ENCODE measurements at regions not wholly inside any gene's neighbourhood (a gene's known extent, or its start where the extent isn't known, plus 50 kb on each side); places are given as distances from the start of the nearest gene placed in this dataset.
"Not testable (repeated sequence)": the region's sequence is repeated elsewhere in the genome, so short reads cannot be mapped to it uniquely, and the experiment has no call there.

GRCh38 chr1:222865718-222866117 lies 50.9 kb downstream of the DISP1 start:
- no peak for DNase-seq (ENCODE audit: low read depth in 2 of 2)

DNA sequence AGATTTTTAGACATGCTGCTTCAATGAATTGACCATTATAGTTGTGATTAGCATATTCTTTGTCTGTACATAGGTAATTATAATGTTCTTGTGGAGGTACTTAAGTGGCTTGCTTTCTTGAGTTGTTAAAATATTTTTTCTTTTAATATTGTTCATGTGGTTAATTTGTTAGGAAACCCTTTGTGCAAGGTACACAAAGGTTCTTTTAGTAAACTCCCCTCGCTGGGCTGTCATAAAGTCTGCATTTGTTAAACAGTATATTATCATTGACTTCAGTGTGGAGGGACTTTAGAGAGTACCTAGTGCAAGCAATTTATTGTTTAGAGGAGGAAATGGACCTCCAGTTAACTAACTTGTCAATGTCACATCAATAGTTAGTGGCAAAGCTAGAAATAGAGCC lies 52.5 kb downstream of the DISP1 start:
- DNase-seq (ENCODE audit: low read depth in 2 of 2) = no peak

GRCh38 chr1:222876182-222876581 lies 61.3 kb downstream of the DISP1 start:
- no peak for DNase-seq (ENCODE audit: low read depth in 2 of 2)

GRCh38 chr1:222877854-222878253 lies 63.0 kb downstream of the DISP1 start:
- no peak for DNase-seq (ENCODE audit: low read depth in 2 of 2)

GRCh38 chr1:222880587-222880986 lies 65.7 kb downstream of the DISP1 start:
- peak; percentile 5 to 13 for DNase-seq (ENCODE audit: low read depth in 2 of 2)

- DNase-seq (ENCODE audit: low read depth in 2 of 2) = no peak
These were observed 71.5 kb downstream of the DISP1 start for GRCh38 chr1:222886194-222886854.

DNA sequence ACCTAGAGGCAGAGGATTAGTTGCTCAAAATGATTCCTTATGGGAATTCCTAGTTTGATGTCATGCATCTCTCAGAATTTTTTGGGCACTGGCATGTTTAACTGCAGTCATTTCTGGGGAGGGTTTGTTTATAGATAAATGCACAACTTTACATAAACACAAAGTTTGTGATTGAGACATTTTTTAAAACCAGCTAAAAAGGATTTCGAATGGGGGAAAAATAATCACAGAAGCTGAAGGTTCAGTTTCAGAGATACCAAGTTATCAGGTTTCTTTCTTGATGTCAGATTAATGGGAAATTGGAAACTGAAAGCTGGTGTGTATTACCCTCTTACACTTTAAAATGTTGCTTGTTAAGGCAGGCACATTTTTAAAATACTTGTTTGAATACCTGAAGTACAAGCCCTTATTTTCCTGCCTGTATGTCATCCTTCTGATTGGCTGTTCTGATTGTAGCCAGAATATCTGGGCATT lies 72.1 kb downstream of the DISP1 start:
- DNase-seq (ENCODE audit: low read depth in 2 of 2) = no peak

DNA sequence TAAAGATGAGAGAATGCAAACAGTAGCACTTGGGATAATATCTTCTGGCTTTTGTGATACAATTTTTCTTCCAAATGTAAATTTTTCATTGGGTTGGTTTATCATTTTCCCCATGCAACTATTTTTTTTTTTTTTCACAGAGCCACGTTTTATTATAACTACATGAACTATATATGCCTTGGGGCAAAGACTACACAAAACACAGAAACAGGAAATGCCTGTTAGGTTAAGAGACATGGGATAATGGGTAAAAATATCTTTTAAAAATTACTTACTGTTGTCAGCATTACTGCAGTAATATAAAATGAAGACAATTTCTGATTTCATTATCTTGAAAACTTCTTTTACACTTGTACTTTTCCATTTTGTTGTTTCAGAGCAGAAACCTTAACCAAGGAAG lies 74.6 kb downstream of the DISP1 start:
- DNase-seq (ENCODE audit: low read depth in 2 of 2) = no peak

DNA sequence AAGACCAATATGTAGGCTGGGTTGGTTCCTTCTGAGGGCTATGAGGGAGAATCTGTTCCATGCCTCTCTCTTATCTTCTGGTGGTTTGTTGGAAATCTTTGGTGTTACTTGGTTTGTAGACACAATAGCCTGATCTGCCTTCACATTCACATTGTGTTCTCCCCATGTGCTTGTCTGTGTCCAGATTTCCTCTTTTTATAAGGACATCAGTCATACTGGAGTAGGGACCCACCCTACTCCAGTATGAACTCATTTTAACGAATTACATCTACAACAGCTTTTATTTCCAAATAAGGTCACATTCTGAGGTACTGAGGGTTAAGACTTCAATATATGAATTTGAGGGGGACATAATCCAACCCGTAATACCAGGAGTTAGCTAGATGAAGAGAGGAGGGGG lies 75.9 kb downstream of the DISP1 start:
- DNase-seq (ENCODE audit: low read depth in 2 of 2) = no peak

DNA sequence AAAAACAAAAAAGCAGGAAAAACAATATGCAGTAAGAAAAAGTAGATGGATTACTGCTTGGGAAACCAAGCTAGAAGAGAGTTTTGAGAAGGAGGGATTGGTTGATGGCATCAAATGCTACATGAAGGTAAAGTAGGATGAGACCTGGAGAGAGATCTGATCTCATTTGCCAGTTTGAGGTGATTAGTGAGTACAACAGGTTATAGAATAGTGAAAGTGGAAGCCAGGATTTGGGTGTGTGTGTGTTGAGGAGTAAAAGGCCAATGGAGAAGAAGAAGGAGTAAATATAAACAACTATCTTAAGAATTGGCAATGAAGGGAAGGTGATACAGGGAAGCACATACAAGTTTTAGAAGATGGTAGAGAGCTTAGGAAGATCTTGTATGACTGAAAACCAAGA lies 76.7 kb downstream of the DISP1 start:
- no peak for DNase-seq (ENCODE audit: low read depth in 2 of 2)

GRCh38 chr1:222892137-222892769 lies 77.4 kb downstream of the DISP1 start:
- no peak for DNase-seq (ENCODE audit: low read depth in 2 of 2)

DNA sequence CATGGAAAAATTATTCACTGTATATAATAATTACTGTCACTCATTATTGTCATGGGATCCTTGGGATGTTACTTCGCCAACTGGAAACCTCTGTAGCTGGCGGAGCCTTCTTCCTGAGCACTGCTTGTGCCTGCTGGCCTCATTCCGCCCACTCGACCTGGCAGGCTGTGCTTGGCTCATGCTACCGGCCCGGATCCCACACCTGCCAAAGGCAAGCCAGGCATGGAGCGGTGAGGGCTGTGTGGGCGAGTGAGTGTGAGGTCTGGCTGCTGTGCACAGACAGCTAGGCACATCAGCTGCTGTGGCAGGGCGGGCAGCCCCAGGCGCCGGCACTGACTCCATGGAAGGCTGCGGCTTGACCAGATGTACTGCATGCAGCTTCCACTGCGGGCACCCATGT lies 78.4 kb downstream of the DISP1 start:
- no peak for DNase-seq (ENCODE audit: low read depth in 2 of 2)

- no peak for DNase-seq (ENCODE audit: low read depth in 2 of 2)
These were observed 79.5 kb downstream of the DISP1 start for GRCh38 chr1:222894331-222894730.

DNA sequence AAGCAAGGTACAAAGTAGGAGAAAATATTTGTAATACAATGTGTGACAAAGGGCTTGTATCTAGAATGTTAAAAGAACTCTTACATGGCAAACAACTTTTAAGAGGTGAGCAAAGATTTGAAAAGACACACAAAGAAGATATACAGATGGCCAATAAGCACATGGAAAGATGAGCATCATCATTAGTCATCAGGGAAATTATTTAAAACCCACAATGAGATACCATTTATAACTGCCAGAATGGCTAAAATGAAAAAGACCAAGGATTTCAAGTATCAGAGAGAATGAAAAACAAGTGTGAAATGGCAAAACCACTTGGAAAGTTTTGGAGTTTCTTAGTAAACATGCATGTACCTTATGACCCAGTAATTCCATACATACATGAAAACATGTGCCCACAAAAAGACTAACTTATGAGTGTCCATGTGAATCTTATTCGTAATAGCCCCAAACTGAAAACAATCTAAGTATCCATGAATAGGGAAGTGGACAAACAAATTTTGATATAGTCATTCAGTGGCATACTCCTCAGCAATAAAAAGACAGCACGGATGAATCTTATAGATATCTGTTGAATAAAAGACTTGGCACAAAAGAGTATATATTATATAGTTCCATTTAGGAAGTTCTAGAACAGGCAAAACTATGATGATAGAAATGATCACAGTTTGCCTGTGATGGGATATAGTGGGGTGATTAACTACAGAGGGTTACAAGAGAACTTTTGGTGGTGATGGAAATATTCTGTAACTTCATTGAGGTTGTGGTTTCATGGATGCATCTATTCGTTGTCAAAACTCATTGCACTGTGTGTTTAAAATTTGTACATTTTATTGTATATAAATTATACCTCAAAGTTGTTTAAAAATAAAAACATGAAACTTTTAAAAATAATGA lies 82.0 kb downstream of the DISP1 start:
- DNase-seq (ENCODE audit: low read depth in 2 of 2) = no peak

DNA sequence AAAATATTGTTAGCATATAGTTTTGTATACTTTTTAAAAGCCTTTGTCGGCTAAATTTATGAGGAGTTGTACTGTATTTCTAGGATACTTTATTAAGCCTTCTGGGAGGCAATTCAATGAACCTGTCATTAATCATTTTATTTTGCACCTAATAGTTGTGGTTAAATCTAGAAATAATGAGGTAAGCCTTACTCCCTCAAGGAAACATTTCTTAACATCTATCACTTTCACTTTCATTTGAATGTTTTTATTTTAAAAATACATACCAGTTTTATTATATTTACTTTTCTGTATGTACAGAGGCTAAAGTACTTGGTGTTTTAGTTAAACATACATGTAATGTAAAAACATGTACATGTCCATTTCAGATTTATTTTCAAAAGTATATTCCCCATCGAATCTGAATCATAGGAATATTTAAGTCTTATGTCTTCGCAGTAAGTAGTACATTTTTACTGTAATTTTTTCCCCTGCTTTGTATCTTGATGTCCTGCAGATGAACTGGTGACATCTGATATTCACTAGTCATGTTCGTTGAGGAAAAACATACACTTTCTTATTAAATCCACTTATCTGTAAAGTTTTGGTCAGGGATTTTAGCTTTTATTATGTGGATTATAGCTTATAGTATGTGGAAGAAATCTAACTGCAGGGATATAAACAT lies 82.8 kb downstream of the DISP1 start:
- DNase-seq (ENCODE audit: low read depth in 2 of 2) = no peak

- DNase-seq (ENCODE audit: low read depth in 2 of 2) = no peak
These were observed 83.3 kb downstream of the DISP1 start for GRCh38 chr1:222898191-222898527.

- DNase-seq (ENCODE audit: low read depth in 2 of 2) = no peak
These were observed 84.6 kb downstream of the DISP1 start for GRCh38 chr1:222899471-222899870.

GRCh38 chr1:222904451-222904850 lies 89.6 kb downstream of the DISP1 start:
- DNase-seq (ENCODE audit: low read depth in 2 of 2) = no peak

DNA sequence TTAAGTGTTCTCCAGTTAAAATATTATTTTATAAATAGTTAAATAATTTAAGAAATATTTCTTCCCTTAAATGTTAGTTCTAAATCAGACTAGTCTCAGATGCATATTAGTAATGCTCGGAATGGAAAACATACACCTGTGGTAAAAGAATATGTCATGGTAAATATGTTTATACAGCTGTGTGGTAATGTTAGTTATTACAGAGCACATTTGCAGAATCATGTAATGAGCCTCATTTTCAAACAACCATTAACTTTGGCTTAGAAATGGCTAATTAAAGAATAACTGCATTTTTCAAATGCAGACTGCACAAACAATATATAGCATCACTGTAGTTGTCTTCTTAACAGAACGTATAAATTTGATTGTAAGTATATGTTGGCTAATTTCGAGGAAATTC lies 90.3 kb downstream of the DISP1 start:
- no peak for DNase-seq (ENCODE audit: low read depth in 2 of 2)

DNA sequence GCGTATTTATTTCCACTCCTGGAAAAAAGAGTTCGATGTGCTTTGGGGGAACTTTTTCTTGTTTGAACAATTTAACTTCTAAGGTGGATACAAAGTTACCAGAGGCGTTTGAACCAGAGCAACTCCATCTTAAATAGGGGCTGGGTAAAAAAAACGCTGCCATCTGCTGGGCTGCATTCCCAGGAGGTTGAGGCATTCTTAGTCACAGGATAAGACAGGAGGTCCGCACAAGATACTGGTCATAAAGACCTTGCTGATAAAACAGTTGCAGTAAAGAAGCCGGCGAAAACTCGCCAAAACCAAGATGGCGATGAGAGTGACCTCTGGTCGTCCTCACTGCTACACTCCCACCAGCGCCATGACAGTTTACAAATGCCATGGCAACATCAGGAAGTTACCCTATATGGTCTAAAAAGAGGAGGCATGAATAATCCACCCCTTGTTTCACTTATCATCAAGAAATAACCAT lies 91.5 kb downstream of the DISP1 start:
- DNase-seq (ENCODE audit: low read depth in 2 of 2) = not testable (repeated sequence)

DNA sequence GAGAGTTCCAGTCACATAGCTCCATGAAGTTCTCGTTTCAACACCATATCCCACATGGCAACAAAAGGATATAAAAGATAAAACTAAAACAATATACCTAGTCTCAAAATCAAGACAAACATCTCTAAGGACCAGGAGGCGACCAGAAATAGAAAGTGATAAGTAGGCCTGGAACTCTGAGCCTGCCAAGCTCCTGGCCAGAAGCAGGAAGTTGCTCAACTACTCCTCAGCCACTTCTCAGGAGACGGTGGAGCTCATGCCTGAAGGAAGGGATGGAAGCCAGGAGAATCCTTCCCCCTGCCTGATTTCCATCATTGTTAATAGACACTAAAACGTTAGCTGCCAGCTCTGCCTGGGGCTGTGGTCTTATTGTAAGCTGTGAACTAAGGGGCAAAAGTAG lies 94.7 kb downstream of the DISP1 start:
- DNase-seq (ENCODE audit: low read depth in 2 of 2) = no peak

GRCh38 chr1:222910699-222911098 lies 95.9 kb downstream of the DISP1 start:
- DNase-seq (ENCODE audit: low read depth in 2 of 2) = no peak

Data from stimulated activated CD4-positive, alpha-beta T cell treated with anti-CD3 and anti-CD28 coated beads, Interleukin-15, amount 100 ng/mL, for 48 hours (primary cell).